Fibroblast of lung (primary cell): ENCODE measurements at regions not wholly inside any gene's neighbourhood (a gene's known extent, or its start where the extent isn't known, plus 50 kb on each side); places are given as distances from the start of the nearest gene placed in this dataset.
A peak's percentile ranks its signal among the peaks of the same experiment; 100 is the strongest.

Source experiments
- DNase-seq, 2 donors: peaks; one replicate each; pipeline versions ENCODE4 v3.0.0 to v3.0.0-alpha.2; 2010; ENCODE audit warnings: low read depth in 2 of 2
- H2AFZ ChIP-seq: 2 replicates; pipeline ENCODE4 v1.5.1; 2012; ENCODE audit warnings: low read length, control low read depth, inconsistent platforms
- H3K27ac ChIP-seq: 2 replicates; pipeline ENCODE4 v1.5.1; 2011; ENCODE audit warnings: low read length, control low read depth; ENCODE audit not compliant: insufficient read depth
- H3K27me3 ChIP-seq: 2 replicates; pipeline ENCODE4 v1.5.1; 2011; ENCODE audit warnings: mild to moderate bottlenecking, low read length; ENCODE audit not compliant: control insufficient read depth, insufficient read depth
- H3K36me3 ChIP-seq: 2 replicates; pipeline ENCODE4 v1.5.1; 2011; ENCODE audit warnings: low read length; ENCODE audit not compliant: control insufficient read depth, insufficient read depth
- H3K4me1 ChIP-seq: 2 replicates; pipeline ENCODE4 v1.5.1; 2011; ENCODE audit warnings: low read length; ENCODE audit not compliant: control insufficient read depth, insufficient read depth; ENCODE audit errors: extremely low read depth
- H3K4me2 ChIP-seq: 2 replicates; pipeline ENCODE4 v1.5.1; 2011; ENCODE audit warnings: low read length, control low read depth; ENCODE audit not compliant: insufficient read depth; ENCODE audit errors: extremely low read depth
- H3K4me3 ChIP-seq, 4 experiments: fragments of 200-600 bp in 1 of 4; sonication (generic) in 1 of 4; replicated peaks in 1 of 4; 2 replicates each; pipeline ENCODE4 v1.5.1; 2011 to 2016; ENCODE audit warnings: low read length in 4 of 4, low read depth in 3 of 4, mild to moderate bottlenecking in 3 of 4, control low read depth in 2 of 4, inconsistent platforms in 1 of 4, mixed read lengths in 1 of 4; ENCODE audit not compliant: insufficient read depth in 1 of 4; ENCODE audit errors: control extremely low read depth in 1 of 4
- H3K79me2 ChIP-seq: 2 replicates; pipeline ENCODE4 v1.5.1; 2012; ENCODE audit warnings: mild to moderate bottlenecking, low read length, inconsistent platforms; ENCODE audit not compliant: control insufficient read depth, insufficient read depth
- H3K9ac ChIP-seq: 2 replicates; pipeline ENCODE4 v1.5.1; 2011; ENCODE audit warnings: mild to moderate bottlenecking, low read length, control low read depth; ENCODE audit not compliant: insufficient read depth
- H3K9me3 ChIP-seq: 2 replicates; pipeline ENCODE4 v1.5.1; 2012; ENCODE audit warnings: low read depth, low read length; ENCODE audit not compliant: control insufficient read depth, insufficient read depth
- H4K20me1 ChIP-seq: 2 replicates; pipeline ENCODE4 v1.5.1; 2011; ENCODE audit warnings: low read length; ENCODE audit not compliant: control insufficient read depth, insufficient read depth; ENCODE audit errors: extremely low read depth
- EZH2 ChIP-seq: IDR thresholded peaks from 2 replicates; pipeline ENCODE4 v1.5.1; 2012; ENCODE audit warnings: low read length, control low read depth, mild to moderate bottlenecking; ENCODE audit errors: missing control alignments
- TF ChIP-seq, protein P1 (sequence below), 2 donors: IDR thresholded peaks in 1 of 2; conservative IDR thresholded peaks in 1 of 2; 1 replicate in 1 of 2; 2 replicates in 1 of 2; pipeline ENCODE4 v1.5.1; 2011 to 2012; ENCODE audit warnings: low read length in 2 of 2, control low read depth in 1 of 2, inconsistent platforms in 1 of 2, low read depth in 1 of 2, mild to moderate bottlenecking in 1 of 2

DNA sequence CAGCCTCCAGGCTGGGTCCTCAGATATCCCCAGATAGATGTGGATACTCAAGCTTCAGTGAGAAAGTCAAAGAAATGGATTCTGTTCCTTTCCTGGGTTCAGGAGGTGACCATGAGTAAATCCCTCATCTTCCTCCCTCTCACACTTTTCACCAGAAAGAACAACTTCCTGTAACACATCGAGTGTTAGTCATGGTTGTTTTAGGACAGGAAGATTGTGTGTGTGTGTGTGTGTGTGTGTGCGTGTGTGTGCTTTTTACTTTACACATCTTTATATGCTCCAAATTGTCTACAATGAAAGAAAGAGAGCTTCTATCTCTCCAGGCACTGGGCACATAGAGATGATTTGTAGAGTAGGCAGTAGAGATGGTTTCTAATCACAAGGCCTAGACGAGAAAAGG, 139.9 kb downstream of the TBXT start:
- Histone ChIP-seq H4K20me1 (no peaks in the 10 kb centered on the region), H3K27ac (no peak overlapping the region), H3K27me3 (no peaks in the 10 kb centered on the region), H3K9ac (no peak overlapping the region), H3K79me2 (no peaks in the 10 kb centered on the region), H3K4me2 (no peak overlapping the region), H3K36me3 (no peaks in the 10 kb centered on the region), H3K9me3 (no peaks in the 10 kb centered on the region), H3K4me1 (peaks cover 19% of the 10 kb centered on the region), H2AFZ (no peak overlapping the region), H3K4me3 (no peak overlapping the region)
- DNase-seq: peak in 1 of 2 donors; percentile 57
- TF ChIP-seq EZH2: no peak
- TF ChIP-seq, protein P1, sequence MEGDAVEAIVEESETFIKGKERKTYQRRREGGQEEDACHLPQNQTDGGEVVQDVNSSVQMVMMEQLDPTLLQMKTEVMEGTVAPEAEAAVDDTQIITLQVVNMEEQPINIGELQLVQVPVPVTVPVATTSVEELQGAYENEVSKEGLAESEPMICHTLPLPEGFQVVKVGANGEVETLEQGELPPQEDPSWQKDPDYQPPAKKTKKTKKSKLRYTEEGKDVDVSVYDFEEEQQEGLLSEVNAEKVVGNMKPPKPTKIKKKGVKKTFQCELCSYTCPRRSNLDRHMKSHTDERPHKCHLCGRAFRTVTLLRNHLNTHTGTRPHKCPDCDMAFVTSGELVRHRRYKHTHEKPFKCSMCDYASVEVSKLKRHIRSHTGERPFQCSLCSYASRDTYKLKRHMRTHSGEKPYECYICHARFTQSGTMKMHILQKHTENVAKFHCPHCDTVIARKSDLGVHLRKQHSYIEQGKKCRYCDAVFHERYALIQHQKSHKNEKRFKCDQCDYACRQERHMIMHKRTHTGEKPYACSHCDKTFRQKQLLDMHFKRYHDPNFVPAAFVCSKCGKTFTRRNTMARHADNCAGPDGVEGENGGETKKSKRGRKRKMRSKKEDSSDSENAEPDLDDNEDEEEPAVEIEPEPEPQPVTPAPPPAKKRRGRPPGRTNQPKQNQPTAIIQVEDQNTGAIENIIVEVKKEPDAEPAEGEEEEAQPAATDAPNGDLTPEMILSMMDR (conservative IDR thresholded peaks at IDR 0.05 in 1 of 2, IDR thresholded peaks at IDR 0.05 in 1 of 2; ENCODE audit: low read depth in 1 of 2, low read length in 2 of 2): no peak

DNA sequence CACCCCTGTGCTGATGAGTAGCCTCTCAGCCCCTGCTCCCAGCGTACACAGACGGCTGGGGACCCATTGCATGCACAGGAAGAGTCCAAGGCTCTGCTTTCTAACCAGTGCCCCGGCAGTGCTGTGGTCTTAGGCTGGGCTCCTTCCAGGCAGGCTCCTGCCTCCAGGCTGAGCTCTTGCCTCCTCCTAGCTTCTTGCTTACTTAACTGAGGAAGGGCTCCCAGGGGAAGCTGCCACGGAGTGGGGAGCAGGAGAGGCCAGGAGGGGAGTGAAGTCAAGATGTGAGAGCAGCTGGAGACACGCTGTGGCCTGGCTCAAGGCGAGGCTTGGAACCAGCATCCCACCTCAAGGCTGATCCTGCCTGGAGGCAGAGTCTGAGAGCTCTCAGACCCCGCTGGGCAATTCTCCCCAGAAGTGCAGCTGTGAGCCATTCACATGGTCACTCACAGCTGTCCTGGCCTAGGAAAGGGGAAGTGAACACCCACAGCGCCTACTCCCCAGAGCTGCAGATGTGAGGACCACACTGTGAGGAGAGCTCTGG, 141.0 kb downstream of the TBXT start:
- no peak overlapping the region for H3K27ac ChIP-seq
- no peak for DNase-seq

GRCh38 chr6:166025149-166025898, 142.3 kb downstream of the TBXT start:
- Histone ChIP-seq H3K79me2 (no peaks in the 10 kb centered on the region), H2AFZ (no peak overlapping the region), H3K4me1 (peaks cover 16% of the 10 kb centered on the region), H3K4me2 (peak overlapping the region; percentile 36), H3K4me3 (no peak overlapping the region), H3K27ac (peak overlapping the region; percentile 86), H3K9ac (no peak overlapping the region), H3K27me3 (no peaks in the 10 kb centered on the region), H3K36me3 (no peaks in the 10 kb centered on the region), H3K9me3 (no peaks in the 10 kb centered on the region), H4K20me1 (no peaks in the 10 kb centered on the region)
- TF ChIP-seq EZH2: no peak
- TF ChIP-seq, protein P1 (conservative IDR thresholded peaks at IDR 0.05 in 1 of 2, IDR thresholded peaks at IDR 0.05 in 1 of 2; ENCODE audit: low read depth in 1 of 2, low read length in 2 of 2): no peak
- peak; percentile 65 to 93 for DNase-seq

More for the DNA sequence above, 141.0 kb downstream of the TBXT start:
- Histone ChIP-seq H3K4me1 (peaks cover 16% of the 10 kb centered on the region), H4K20me1 (no peaks in the 10 kb centered on the region), H3K36me3 (no peaks in the 10 kb centered on the region), H3K9ac (no peak overlapping the region), H3K27me3 (no peaks in the 10 kb centered on the region), H3K4me3 (no peak overlapping the region), H2AFZ (no peak overlapping the region), H3K79me2 (no peaks in the 10 kb centered on the region), H3K4me2 (no peak overlapping the region), H3K9me3 (no peaks in the 10 kb centered on the region)
- TF ChIP-seq, protein P1 (conservative IDR thresholded peaks at IDR 0.05 in 1 of 2, IDR thresholded peaks at IDR 0.05 in 1 of 2; ENCODE audit: low read depth in 1 of 2, low read length in 2 of 2): no peak
- no peak for TF ChIP-seq EZH2
